ENCODE measurements at regions not wholly inside any gene's neighbourhood (a gene's known extent, or its start where the extent isn't known, plus 50 kb on each side); places are given as distances from the start of the nearest gene placed in this dataset.

DNA sequence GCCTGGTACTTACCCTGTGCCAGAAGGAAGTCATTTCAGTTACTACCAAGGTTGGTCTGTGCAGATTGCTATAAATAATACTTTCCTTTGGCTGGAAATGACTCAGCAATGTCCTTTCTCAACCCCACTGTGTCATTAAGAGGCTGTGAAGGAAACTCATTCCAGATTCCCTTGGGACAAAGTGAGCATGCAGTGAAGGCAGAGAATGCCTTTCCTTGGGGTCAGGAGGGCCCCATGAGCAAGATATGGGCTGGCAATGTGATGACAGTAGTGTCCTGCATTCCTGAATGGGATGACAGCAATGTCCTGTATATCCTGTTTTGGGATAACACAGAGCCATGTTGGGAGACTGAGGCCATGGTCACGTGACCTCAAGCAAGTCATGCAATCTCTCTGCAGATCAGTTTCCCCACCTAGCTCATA is 213.1 kb upstream of the TMTC4 start:
- TF ChIP-seq, protein P1, sequence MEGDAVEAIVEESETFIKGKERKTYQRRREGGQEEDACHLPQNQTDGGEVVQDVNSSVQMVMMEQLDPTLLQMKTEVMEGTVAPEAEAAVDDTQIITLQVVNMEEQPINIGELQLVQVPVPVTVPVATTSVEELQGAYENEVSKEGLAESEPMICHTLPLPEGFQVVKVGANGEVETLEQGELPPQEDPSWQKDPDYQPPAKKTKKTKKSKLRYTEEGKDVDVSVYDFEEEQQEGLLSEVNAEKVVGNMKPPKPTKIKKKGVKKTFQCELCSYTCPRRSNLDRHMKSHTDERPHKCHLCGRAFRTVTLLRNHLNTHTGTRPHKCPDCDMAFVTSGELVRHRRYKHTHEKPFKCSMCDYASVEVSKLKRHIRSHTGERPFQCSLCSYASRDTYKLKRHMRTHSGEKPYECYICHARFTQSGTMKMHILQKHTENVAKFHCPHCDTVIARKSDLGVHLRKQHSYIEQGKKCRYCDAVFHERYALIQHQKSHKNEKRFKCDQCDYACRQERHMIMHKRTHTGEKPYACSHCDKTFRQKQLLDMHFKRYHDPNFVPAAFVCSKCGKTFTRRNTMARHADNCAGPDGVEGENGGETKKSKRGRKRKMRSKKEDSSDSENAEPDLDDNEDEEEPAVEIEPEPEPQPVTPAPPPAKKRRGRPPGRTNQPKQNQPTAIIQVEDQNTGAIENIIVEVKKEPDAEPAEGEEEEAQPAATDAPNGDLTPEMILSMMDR (IDR thresholded peaks at IDR 0.05) = no peak
- TF ChIP-seq POLR2A (IDR thresholded peaks at IDR 0.05) (no peak), EP300 (IDR thresholded peaks at IDR 0.05) (no peak)
